ENCODE measurements at regions not wholly inside any gene's neighbourhood (a gene's known extent, or its start where the extent isn't known, plus 50 kb on each side); places are given as distances from the start of the nearest gene placed in this dataset.
"Not testable (repeated sequence)": the region's sequence is repeated elsewhere in the genome, so short reads cannot be mapped to it uniquely, and the experiment has no call there.

GRCh38 chr20:47429409-47429808, 72.3 kb upstream of the NCOA3 start:
- Histone ChIP-seq H3K4me1 (no peaks in the 10 kb centered on the region), H3K9me3 (no peaks in the 10 kb centered on the region), H3K4me3 (no peak overlapping the region), H3K36me3 (no peaks in the 10 kb centered on the region), H3K27me3 (no peaks in the 10 kb centered on the region), H3K27ac (no peak overlapping the region)
- DNase-seq, result no peak
- no peak for FAIRE-seq
- ATAC-seq, result no peak
- intact Hi-C loops (cut with DNase I), result no loop called here
- TF ChIP-seq CTCF (IDR thresholded peaks at IDR 0.05), result no peak
- 98% methylated on average over 3 of the region's 3 CpGs for WGBS, 2 donors

DNA sequence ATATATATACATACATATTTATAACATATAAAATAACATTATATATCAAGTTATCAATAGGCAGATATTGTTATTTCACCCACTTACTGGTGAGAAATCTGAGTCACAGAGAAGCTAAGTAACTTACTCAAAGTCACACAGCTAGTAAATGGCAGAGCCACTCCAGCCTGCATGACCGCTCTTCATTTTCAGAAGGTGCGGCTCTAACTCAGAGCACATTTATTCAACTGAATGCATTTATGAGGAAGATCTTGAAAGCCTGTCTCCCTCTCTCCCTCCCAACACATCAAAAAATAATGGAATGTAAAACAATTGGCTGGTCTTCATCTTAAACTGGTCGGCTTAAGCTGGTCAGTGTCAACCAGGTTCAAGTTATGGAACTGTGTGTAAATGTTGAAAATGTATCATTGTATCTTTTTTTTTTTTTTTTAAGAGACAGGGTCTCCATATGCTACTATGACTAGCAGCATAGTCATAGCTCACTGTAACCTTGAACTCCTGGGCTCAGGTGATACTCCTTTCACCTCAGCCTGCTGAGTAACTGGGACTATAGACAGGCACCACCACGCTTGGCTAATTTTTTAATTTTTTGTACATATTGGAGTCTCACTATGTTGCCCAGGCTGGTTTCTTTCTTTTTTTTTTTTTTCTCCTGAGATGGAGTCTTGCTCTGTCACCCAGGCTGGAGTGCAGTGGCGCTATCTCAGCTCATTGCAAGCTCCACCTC, 70.7 kb upstream of the NCOA3 start:
- FAIRE-seq, result no peak
- Histone ChIP-seq H3K27ac (no peak overlapping the region), H3K36me3 (no peaks in the 10 kb centered on the region), H3K9me3 (no peaks in the 10 kb centered on the region), H3K4me1 (no peaks in the 10 kb centered on the region), H3K4me3 (no peak overlapping the region), H3K27me3 (no peaks in the 10 kb centered on the region)
- DNase-seq, result no peak
- no peak for TF ChIP-seq CTCF (IDR thresholded peaks at IDR 0.05)
- intact Hi-C loops (cut with DNase I), result no loop called here
- no peak for ATAC-seq
- WGBS, 2 donors, result 91 to 92% methylated on average over 5 of the region's 5 CpGs

- H3K36me3 ChIP-seq, result no peaks in the 10 kb centered on the region
- H3K27ac ChIP-seq, result no peak overlapping the region
- intact Hi-C loops (cut with DNase I), result no loop called here
- H3K4me1 ChIP-seq, result no peaks in the 10 kb centered on the region
- H3K27me3 ChIP-seq, result no peaks in the 10 kb centered on the region
- TF ChIP-seq CTCF (IDR thresholded peaks at IDR 0.05), result no peak
- H3K4me3 ChIP-seq, result no peak overlapping the region
- 69 to 73% methylated on average over 3 of the region's 3 CpGs for WGBS, 2 donors
- DNase-seq, result no peak
- no peaks in the 10 kb centered on the region for H3K9me3 ChIP-seq
- FAIRE-seq, result no peak
- no peak for ATAC-seq
These were observed 68.9 kb upstream of the NCOA3 start for GRCh38 chr20:47432834-47433210.

DNA sequence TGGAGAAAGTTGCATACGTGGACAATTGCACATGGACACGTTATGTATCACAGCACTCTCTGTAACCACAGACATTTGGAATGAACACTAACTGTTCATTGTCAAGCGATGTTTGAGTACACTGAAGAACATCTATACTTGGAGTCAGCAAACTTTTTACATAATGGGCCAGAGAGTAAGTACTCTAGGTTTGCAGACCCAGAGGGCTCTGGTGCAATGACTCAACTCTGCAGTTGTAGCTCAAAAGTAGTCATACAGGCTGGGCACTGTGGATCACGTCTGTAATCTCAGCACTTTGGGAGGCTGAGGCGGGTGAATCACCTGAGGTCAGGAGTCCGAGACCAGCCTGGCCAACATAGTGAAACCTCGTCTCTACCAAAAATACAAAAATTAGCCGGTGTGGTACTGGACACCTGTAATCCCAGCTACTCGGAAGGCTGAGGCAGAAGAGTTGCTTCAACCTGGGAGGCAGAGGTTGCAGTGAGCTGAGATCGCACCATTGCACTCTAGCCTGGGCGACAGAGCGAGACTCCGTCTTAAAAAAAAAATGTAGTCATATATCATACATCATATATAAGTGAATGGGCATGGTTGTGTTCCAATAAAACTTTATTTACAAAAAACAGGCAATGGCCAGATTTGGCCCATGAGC, 67.4 kb upstream of the NCOA3 start:
- DNase-seq; H3K9me3 ChIP-seq; intact Hi-C loops (cut with DNase I); H3K4me1 ChIP-seq; H3K36me3 ChIP-seq; FAIRE-seq; H3K27ac ChIP-seq; ATAC-seq; H3K4me3 ChIP-seq; H3K27me3 ChIP-seq: not testable (repeated sequence)
- WGBS, 2 donors, result 87 to 93% methylated on average over 13 of the region's 13 CpGs

DNA sequence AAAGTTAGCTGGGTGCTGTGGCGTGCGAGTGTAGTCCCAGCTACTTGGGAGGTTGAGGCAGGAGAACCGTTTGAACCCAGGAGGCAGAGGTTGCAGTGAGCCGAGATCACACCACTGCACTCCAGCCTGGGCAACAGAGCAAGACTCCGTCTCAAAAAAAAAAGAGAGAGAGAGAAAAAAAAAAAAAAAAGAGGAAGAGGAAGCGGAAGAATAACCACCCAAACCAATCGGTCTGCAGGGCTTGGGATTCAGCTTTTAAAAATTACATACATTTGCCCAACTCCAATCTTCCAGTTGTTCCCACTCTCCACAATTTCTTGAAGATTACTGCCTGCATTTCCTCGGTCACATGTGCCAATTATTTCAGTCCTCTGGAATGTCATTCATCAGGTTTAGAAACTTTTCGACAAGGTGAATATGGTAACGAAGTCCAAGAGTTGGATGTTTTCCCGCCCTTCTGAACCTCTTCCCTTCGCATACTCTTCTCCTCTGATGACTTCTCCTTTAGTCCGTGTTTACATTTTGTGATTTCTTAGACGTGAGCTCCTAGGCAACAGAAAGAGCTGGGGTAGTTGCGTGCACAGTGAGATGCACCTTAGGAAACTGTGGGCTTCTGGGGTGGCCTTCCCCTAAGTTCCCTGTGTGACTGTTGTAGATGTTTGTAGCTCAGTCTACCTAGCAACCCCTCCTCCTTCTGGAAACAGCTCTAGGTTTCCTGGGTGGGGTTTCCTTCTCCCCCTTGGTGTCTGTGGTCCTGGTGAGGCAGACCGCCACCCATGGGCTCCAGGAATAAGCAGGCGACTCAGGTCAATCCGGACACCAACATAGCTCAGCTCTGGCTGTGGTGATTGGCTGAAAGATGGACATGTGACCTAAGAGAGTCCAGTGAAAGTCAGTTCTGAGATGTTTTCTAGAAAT, 63.0 kb upstream of the NCOA3 start:
- no peaks in the 10 kb centered on the region for H3K27me3 ChIP-seq
- ATAC-seq, result peak in 3 of 4 donors; percentile 29 to 58 (median 52)
- intact Hi-C loops (cut with DNase I), result no loop called here
- WGBS, 2 donors, result 69 to 70% methylated on average over 17 to 18 of the region's 18 CpGs
- no peak for FAIRE-seq
- H3K9me3 ChIP-seq, result no peaks in the 10 kb centered on the region
- no peak overlapping the region for H3K27ac ChIP-seq
- no peaks in the 10 kb centered on the region for H3K36me3 ChIP-seq
- TF ChIP-seq CTCF (IDR thresholded peaks at IDR 0.05), result no peak
- no peak overlapping the region for H3K4me3 ChIP-seq
- no peaks in the 10 kb centered on the region for H3K4me1 ChIP-seq
- no peak for DNase-seq
